NCI-H748 (cell line): ENCODE measurements at regions not wholly inside any gene's neighbourhood (a gene's known extent, or its start where the extent isn't known, plus 50 kb on each side); places are given as distances from the start of the nearest gene placed in this dataset.

ENCODE experiments used
- DNase-seq: peaks from one replicate; lab custom pipeline; 2025; ENCODE audit not compliant: unreplicated experiment; lab: John Stamatoyannopoulos, UW

GRCh38 chr2:239905884-239906654, 119.1 kb downstream of the NDUFA10 start:
- no peak for DNase-seq

GRCh38 chr2:239905306-239905705, 119.8 kb downstream of the NDUFA10 start:
- no peak for DNase-seq

- no peak for DNase-seq
Observed at GRCh38 chr2:239904496-239904895, 120.6 kb downstream of the NDUFA10 start.

- no peak for DNase-seq
Observed at GRCh38 chr2:239903803-239904202, 121.3 kb downstream of the NDUFA10 start.

GRCh38 chr2:239903210-239903609, 121.9 kb downstream of the NDUFA10 start:
- no peak for DNase-seq

- DNase-seq = no peak
Observed at GRCh38 chr2:239902749-239903201, 122.4 kb downstream of the NDUFA10 start.

GRCh38 chr2:239898292-239898925, 126.7 kb downstream of the NDUFA10 start:
- DNase-seq = no peak

- no peak for DNase-seq
Observed at GRCh38 chr2:239897596-239898235, 127.4 kb downstream of the NDUFA10 start.

GRCh38 chr2:239896075-239896474, 129.1 kb downstream of the NDUFA10 start:
- DNase-seq = no peak

GRCh38 chr2:239895669-239896068, 129.5 kb downstream of the NDUFA10 start:
- DNase-seq = no peak

GRCh38 chr2:239895116-239895515, 130.0 kb downstream of the NDUFA10 start:
- DNase-seq = no peak

GRCh38 chr2:239894276-239894675, 130.9 kb downstream of the NDUFA10 start:
- no peak for DNase-seq

GRCh38 chr2:239893236-239893515, 132.0 kb downstream of the NDUFA10 start:
- DNase-seq = no peak

- no peak for DNase-seq
Observed at GRCh38 chr2:239892441-239893235, 132.5 kb downstream of the NDUFA10 start.

GRCh38 chr2:239891698-239892097, 133.4 kb downstream of the NDUFA10 start:
- no peak for DNase-seq

- DNase-seq = no peak
Observed at GRCh38 chr2:239890206-239890746, 134.9 kb downstream of the NDUFA10 start.

- no peak for DNase-seq
Observed at GRCh38 chr2:239889641-239890121, 135.5 kb downstream of the NDUFA10 start.

GRCh38 chr2:239887604-239888003, 137.5 kb downstream of the NDUFA10 start:
- DNase-seq = no peak

- no peak for DNase-seq
Observed at GRCh38 chr2:239886781-239887180, 138.4 kb downstream of the NDUFA10 start.

- DNase-seq = no peak
Observed at GRCh38 chr2:239884875-239885274, 140.3 kb downstream of the NDUFA10 start.

GRCh38 chr2:239884051-239884405, 141.1 kb downstream of the NDUFA10 start:
- no peak for DNase-seq
